Stomach (tissue), 8 donors: ENCODE measurements at regions not wholly inside any gene's neighbourhood (a gene's known extent, or its start where the extent isn't known, plus 50 kb on each side); places are given as distances from the start of the nearest gene placed in this dataset.

Experiments used
- DNase-seq, 2 donors: peaks; one replicate each; pipeline versions ENCODE4 v3.0.0 to v3.0.0-alpha.2; 2013 to 2019
- H3K27ac ChIP-seq, 5 donors: fragments of 200-600 bp in 4 of 5; sonication (generic) in 4 of 5; one replicate each; pipeline ENCODE4 v1.5.1; 2013 to 2019; ENCODE audit warnings: mild to moderate bottlenecking in 1 of 5, moderate library complexity in 1 of 5
- H3K27me3 ChIP-seq, 3 donors: fragments of 200-600 bp; sonication (generic); one replicate each; pipeline ENCODE4 v1.5.1; 2017 to 2019; ENCODE audit warnings: mixed run types in 1 of 3
- H3K36me3 ChIP-seq, 4 donors: fragments of 200-600 bp; sonication (generic); 1 replicate in 3 of 4; 2 replicates in 1 of 4; pipeline ENCODE4 v1.5.1; 2016 to 2019
- H3K4me1 ChIP-seq, 4 donors: fragments of 200-600 bp; sonication (generic); one replicate each; pipeline ENCODE4 v1.5.1; 2016 to 2019
- H3K4me3 ChIP-seq, 4 donors: fragments of 200-600 bp; sonication (generic) in 3 of 4; one replicate each; pipeline ENCODE4 v1.5.1; 2016 to 2019; ENCODE audit warnings: mild to moderate bottlenecking in 1 of 4
- H3K9me3 ChIP-seq, 4 donors: fragments of 200-600 bp; sonication (generic); one replicate each; pipeline ENCODE4 v1.5.1; 2016 to 2019
- EP300 ChIP-seq: sonication (generic); formaldehyde crosslinking; IDR thresholded peaks from one replicate; pipeline ENCODE4 v1.6.1; 2017; ENCODE audit warnings: antibody characterized with exemption
- POLR2A ChIP-seq, 4 donors: fragments of 450-650 bp; IDR thresholded peaks; one replicate each; pipeline ENCODE4 v1.6.1; 2016; ENCODE audit warnings: antibody characterized with exemption in 4 of 4, control low read depth in 2 of 4, mild to moderate bottlenecking in 1 of 4, moderate library complexity in 1 of 4
- POLR2AphosphoS5 ChIP-seq, 3 donors: sonication (generic); formaldehyde crosslinking; IDR thresholded peaks; one replicate each; pipeline ENCODE4 v1.6.1; 2016; ENCODE audit warnings: antibody characterized with exemption in 3 of 3
- WGBS, 5 donors: extraction: QIAGEN DNeasy Blood & Tissue Kit in 3 of 5; methylation state at CpG; one replicate each; pipeline versions ENCODE4 v1.1.5 to v1.1.7; 2013 to 2018; 5-methylcytosine and 5-hydroxymethylcytosine counted together
- intact Hi-C: fragments of 100-400 bp; cut with DNase I; formaldehyde crosslinking; loops from one replicate; pipeline ENCODE4 v1.15.1; 2023; ENCODE audit warnings: low total_unique reads
- TF ChIP-seq, protein P1 (sequence below), 7 experiments: fragments of 450-650 bp in 4 of 7; fragments of 200-600 bp in 3 of 7; sonication (generic) in 3 of 7; IDR thresholded peaks; one replicate each; pipeline ENCODE4 v1.5.1; 2016 to 2019; ENCODE audit warnings: antibody characterized with exemption in 7 of 7, control low read depth in 2 of 7, mild to moderate bottlenecking in 1 of 7
- donor health status: healthy with polysubstance abuse.
- donor health status: Bipolar disorder and iron deficiency.
- donor health status: healthy.

GRCh38 chr13:108527844-108528243 is 101.6 kb upstream of the MYO16 start:
- intact Hi-C loops, result no loop called here
- no peaks in the 10 kb centered on the region for H3K9me3 ChIP-seq
- 10 to 20% (median 16%) methylated on average over 1 of the region's 1 CpG for WGBS, 5 donors
- peaks cover 0 to 5% (median 0%) of the 10 kb centered on the region in 3 donors for H3K27me3 ChIP-seq
- TF ChIP-seq, protein P1, sequence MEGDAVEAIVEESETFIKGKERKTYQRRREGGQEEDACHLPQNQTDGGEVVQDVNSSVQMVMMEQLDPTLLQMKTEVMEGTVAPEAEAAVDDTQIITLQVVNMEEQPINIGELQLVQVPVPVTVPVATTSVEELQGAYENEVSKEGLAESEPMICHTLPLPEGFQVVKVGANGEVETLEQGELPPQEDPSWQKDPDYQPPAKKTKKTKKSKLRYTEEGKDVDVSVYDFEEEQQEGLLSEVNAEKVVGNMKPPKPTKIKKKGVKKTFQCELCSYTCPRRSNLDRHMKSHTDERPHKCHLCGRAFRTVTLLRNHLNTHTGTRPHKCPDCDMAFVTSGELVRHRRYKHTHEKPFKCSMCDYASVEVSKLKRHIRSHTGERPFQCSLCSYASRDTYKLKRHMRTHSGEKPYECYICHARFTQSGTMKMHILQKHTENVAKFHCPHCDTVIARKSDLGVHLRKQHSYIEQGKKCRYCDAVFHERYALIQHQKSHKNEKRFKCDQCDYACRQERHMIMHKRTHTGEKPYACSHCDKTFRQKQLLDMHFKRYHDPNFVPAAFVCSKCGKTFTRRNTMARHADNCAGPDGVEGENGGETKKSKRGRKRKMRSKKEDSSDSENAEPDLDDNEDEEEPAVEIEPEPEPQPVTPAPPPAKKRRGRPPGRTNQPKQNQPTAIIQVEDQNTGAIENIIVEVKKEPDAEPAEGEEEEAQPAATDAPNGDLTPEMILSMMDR (IDR thresholded peaks at IDR 0.05), result no peak
- TF ChIP-seq EP300 (no peak), POLR2A (IDR thresholded peaks at IDR 0.05) (no peak), POLR2AphosphoS5 (IDR thresholded peaks at IDR 0.05) (no peak)
- H3K4me1 ChIP-seq, result no peaks in the 10 kb centered on the region
- H3K36me3 ChIP-seq, result no peaks in the 10 kb centered on the region
- no peak overlapping the region for H3K27ac ChIP-seq
- no peak for DNase-seq
- no peak overlapping the region for H3K4me3 ChIP-seq

DNA sequence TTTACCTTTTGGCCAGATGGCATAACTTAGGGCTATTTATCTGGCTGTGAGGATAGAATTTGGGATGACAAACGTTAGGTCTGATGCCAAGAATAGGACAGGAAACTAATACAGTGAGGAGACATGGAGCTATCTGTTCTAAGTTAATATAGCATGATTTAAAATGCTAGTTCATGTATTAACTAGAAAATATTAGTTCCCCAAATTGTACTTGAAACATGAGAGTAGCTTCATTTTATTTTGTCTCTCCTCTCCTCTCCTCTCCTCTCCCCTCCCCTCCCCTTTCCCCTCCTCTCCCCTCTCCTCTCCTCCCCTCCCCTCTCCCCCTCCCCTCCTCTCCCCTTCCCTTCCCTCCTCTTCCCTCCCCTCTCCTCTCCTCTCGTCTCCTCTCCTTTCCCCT is 101.1 kb upstream of the MYO16 start:
- WGBS, 5 donors, result 0 to 57% (median 16%) methylated on average over 1 to 2 of the region's 2 CpGs
- Histone ChIP-seq H3K4me1 (no peaks in the 10 kb centered on the region), H3K36me3 (no peaks in the 10 kb centered on the region), H3K27me3 (peaks cover 0 to 5% (median 0%) of the 10 kb centered on the region in 3 donors), H3K27ac (no peak overlapping the region), H3K4me3 (no peak overlapping the region), H3K9me3 (no peaks in the 10 kb centered on the region)
- no peak for DNase-seq
- no peak for TF ChIP-seq EP300
- no peak for TF ChIP-seq POLR2A (IDR thresholded peaks at IDR 0.05)
- TF ChIP-seq, protein P1 (IDR thresholded peaks at IDR 0.05), result no peak
- no peak for TF ChIP-seq POLR2AphosphoS5 (IDR thresholded peaks at IDR 0.05)
- intact Hi-C loops, result no loop called here

DNA sequence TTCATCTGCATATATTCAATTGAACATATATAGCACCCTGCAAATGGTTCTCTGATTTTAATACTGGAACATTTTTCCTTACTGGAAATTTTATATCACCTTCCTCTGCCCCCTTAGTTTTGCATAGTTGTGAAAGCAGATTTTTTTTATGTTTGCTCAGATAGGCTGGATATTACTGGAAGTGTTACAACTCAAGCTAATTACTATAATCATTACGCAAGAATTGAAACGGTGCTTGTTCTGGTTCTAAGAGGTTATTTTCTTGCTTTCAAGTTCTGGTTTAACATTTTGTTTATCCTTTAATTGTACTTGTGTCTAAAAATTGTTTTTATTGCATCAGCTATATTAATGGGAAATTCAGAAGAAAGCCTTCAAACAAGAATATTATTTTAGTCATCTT is 95.6 kb upstream of the MYO16 start:
- no peak for DNase-seq
- H3K36me3 ChIP-seq, result no peaks in the 10 kb centered on the region
- WGBS, 5 donors, result 72 to 76% (median 73%) methylated on average over 2 of the region's 2 CpGs
- no peak overlapping the region for H3K27ac ChIP-seq
- no peaks in the 10 kb centered on the region for H3K9me3 ChIP-seq
- TF ChIP-seq POLR2AphosphoS5 (IDR thresholded peaks at IDR 0.05), result no peak
- intact Hi-C loops, result no loop called here
- no peak overlapping the region for H3K4me3 ChIP-seq
- H3K4me1 ChIP-seq, result no peaks in the 10 kb centered on the region
- peaks cover 0 to 5% (median 0%) of the 10 kb centered on the region in 3 donors for H3K27me3 ChIP-seq

DNA sequence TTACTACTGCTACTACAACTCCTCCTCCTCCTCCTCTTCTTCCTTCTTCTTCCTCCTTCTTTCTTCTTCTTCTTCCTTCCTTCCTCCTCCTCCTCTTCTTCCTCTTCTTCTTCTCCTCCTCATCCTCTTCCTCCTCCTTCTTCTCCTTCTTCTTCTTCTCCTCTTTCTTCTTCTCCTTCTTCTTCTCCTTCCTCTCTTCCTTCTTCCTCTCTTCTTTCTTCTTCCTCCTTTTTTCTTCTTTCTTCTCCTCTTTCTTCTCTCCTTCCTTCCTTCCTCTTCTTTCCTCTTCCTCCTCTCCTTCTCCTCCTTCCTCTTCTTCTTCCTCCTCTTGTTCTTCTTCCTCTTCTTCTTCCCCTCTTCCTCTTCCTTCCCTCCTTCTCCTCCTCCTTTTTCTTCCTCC is 94.7 kb upstream of the MYO16 start:
- no peak for TF ChIP-seq EP300
- TF ChIP-seq POLR2A (IDR thresholded peaks at IDR 0.05), result no peak
- TF ChIP-seq, protein P1 (IDR thresholded peaks at IDR 0.05), result no peak
- no peak for TF ChIP-seq POLR2AphosphoS5 (IDR thresholded peaks at IDR 0.05)
- Histone ChIP-seq H3K27ac (no peak overlapping the region), H3K4me3 (no peak overlapping the region), H3K27me3 (peaks cover 0 to 4% (median 0%) of the 10 kb centered on the region in 3 donors), H3K4me1 (no peaks in the 10 kb centered on the region), H3K36me3 (no peaks in the 10 kb centered on the region), H3K9me3 (no peaks in the 10 kb centered on the region)
- DNase-seq, result no peak
- intact Hi-C loops, result no loop called here

DNA sequence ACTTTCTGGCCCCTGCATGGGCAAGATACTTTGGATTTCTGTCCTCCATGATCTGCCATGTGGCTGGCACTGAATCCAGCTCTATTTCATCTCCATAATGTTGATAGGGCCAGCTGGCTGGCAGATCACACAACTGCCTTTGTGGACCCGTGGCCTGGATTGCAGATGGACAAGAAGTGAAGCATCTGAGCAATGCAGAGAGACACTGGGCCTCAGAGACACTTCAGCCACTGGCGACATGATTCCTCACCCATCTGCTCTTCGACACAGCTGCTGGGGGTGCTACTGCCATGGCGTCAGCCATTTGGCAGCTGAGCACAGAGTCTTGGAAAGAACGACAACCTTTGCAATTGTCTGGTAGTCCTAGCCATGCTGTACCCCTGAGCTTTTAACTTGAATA is 79.5 kb upstream of the MYO16 start:
- Histone ChIP-seq H3K9me3 (no peaks in the 10 kb centered on the region), H3K36me3 (no peaks in the 10 kb centered on the region), H3K27ac (no peak overlapping the region), H3K4me1 (no peaks in the 10 kb centered on the region), H3K27me3 (no peaks in the 10 kb centered on the region), H3K4me3 (no peak overlapping the region)
- WGBS, 5 donors, result 75 to 90% (median 79%) methylated on average over 5 of the region's 5 CpGs
- intact Hi-C loops, result loop anchor here (10.0 kb wide), 1 partner anchor 465 kb away; no protein-coding TSS in a partner anchor
- TF ChIP-seq EP300 (no peak), POLR2A (IDR thresholded peaks at IDR 0.05) (no peak), POLR2AphosphoS5 (IDR thresholded peaks at IDR 0.05) (no peak)
- TF ChIP-seq, protein P1 (IDR thresholded peaks at IDR 0.05), result no peak
- no peak for DNase-seq
